Thyroid gland (tissue), 4 donors: ENCODE measurements at regions not wholly inside any gene's neighbourhood (a gene's known extent, or its start where the extent isn't known, plus 50 kb on each side); places are given as distances from the start of the nearest gene placed in this dataset.
"Not testable (repeated sequence)": the region's sequence is repeated elsewhere in the genome, so short reads cannot be mapped to it uniquely, and the experiment has no call there.

Experiments used
- DNase-seq, 2 donors: peaks; one replicate each; pipeline ENCODE4 v3.0.0-alpha.2; 2019
- H3K27ac ChIP-seq, 3 donors: fragments of 200-600 bp; sonication (generic); 1 replicate in 2 of 3; 2 replicates in 1 of 3; pipeline ENCODE4 v1.5.1; 2016 to 2019; ENCODE audit warnings: mild to moderate bottlenecking in 1 of 3, moderate library complexity in 1 of 3
- H3K27me3 ChIP-seq: fragments of 200-600 bp; sonication (generic); one replicate; pipeline ENCODE4 v1.5.1; 2019
- H3K36me3 ChIP-seq, 2 donors: fragments of 200-600 bp; sonication (generic); one replicate each; pipeline ENCODE4 v1.5.1; 2016 to 2019
- H3K4me1 ChIP-seq, 2 donors: fragments of 200-600 bp; sonication (generic); one replicate each; pipeline ENCODE4 v1.5.1; 2017 to 2019
- H3K4me3 ChIP-seq, 3 donors: fragments of 200-600 bp; sonication (generic); replicated peaks in 1 of 3; 1 replicate in 2 of 3; 2 replicates in 1 of 3; pipeline ENCODE4 v1.5.1; 2016; ENCODE audit warnings: mild to moderate bottlenecking in 1 of 3
- H3K9me3 ChIP-seq: fragments of 200-600 bp; sonication (generic); one replicate; pipeline ENCODE4 v1.5.1; 2017
- CTCF ChIP-seq, 6 experiments: fragments of 200-600 bp in 3 of 6; fragments of 450-650 bp in 3 of 6; sonication (generic) in 3 of 6; IDR thresholded peaks; one replicate each; pipeline ENCODE4 v1.5.1; 2016 to 2019; ENCODE audit warnings: antibody characterized with exemption in 6 of 6, mild to moderate bottlenecking in 2 of 6, inconsistent platforms in 1 of 6, moderate library complexity in 1 of 6
- POLR2A ChIP-seq, 2 donors: fragments of 450-650 bp; IDR thresholded peaks; one replicate each; pipeline ENCODE4 v1.6.1; 2017; ENCODE audit warnings: antibody characterized with exemption in 2 of 2, mild to moderate bottlenecking in 2 of 2, moderate library complexity in 1 of 2
- WGBS, 2 donors: methylation state at CpG; one replicate each; pipeline ENCODE4 v1.1.5; 2017; 5-methylcytosine and 5-hydroxymethylcytosine counted together
- intact Hi-C: fragments of 100-400 bp; cut with DNase I; formaldehyde crosslinking; loops from one replicate; pipeline ENCODE4 v1.15.1; 2023

DNA sequence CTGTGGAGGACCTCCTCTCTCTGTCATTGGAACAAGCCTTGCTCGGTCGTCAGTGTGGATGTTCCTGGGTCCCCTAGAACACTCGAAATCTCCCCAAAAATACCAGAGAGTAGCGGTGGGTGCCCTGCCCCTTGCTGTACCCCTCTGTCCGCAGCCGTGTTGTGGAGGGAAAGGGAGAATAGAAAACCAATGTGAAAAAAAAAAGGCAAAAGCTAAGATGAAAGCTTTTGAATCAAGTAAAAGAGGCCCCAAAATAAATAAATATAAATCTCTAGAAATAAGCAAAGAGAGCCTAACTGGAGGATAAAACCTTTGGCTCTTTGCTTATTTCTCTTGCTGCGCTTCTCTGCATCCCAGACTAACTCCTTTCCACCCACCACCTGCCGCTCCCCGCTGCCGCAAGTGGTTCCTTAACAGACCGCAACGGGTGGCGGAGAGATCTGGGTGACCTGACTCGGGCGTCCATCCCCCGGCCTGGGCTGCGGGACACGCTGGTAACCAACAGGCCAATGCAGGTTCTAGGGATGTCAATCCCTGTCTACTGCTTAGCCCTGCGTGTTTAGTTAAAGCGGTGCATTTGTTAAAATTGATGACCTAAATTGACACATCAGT is 110.0 kb downstream of the GPX5 start:
- no peak for TF ChIP-seq CTCF (IDR thresholded peaks at IDR 0.05)
- TF ChIP-seq POLR2A (IDR thresholded peaks at IDR 0.05): no peak
- intact Hi-C loops: no loop called here
- no peaks in the 10 kb centered on the region for H3K36me3 ChIP-seq
- peak overlapping the region in 2 of 3 donors; percentile 18 to 25 for H3K4me3 ChIP-seq
- peaks cover 0 to 10% of the 10 kb centered on the region in 2 donors for H3K4me1 ChIP-seq
- peak; percentile 24 to 37 for DNase-seq
- 8 to 12% methylated on average over 19 to 20 of the region's 20 CpGs for WGBS, 2 donors
- no peaks in the 10 kb centered on the region for H3K27me3 ChIP-seq
- H3K27ac ChIP-seq: peak overlapping the region in 2 of 3 donors; percentile 59
- H3K9me3 ChIP-seq: no peaks in the 10 kb centered on the region

DNA sequence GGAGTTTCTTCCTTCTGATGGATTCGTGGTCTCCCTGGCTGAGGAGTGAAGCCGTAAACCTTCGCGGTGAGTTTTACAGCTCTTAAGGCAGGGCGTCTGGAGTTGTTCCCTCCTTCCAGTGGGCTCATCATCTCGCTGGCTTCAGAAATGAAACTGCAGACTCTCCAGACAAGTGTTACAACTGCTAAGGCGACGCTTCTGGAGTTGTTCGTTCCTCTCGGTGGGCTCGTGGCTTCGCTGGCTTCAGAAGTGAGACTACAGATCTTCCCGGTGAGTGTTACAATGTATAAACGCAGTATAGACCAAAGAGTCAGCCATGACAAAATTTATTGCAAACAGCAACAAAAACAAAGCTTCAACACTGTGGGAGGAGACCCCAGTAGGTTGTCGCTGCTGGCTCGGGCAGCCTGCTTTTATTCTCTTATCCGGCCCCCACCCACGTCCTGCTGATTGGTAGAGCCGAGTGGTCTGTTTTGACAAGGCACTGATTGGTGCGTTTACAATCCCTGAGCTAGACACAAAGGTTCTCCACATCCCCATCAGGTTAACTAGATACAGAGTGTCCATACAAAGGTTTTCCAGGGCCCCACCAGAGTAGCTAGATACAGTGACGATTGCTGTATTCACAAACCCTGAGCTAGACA is 113.2 kb downstream of the GPX5 start:
- no peak for DNase-seq
- H3K36me3 ChIP-seq: no peaks in the 10 kb centered on the region
- no peak overlapping the region for H3K4me3 ChIP-seq
- intact Hi-C loops: no loop called here
- no peaks in the 10 kb centered on the region for H3K9me3 ChIP-seq
- no peaks in the 10 kb centered on the region for H3K27me3 ChIP-seq
- WGBS, 2 donors: 76 to 86% methylated on average over 21 of the region's 21 CpGs
- no peak overlapping the region for H3K27ac ChIP-seq
- TF ChIP-seq POLR2A (IDR thresholded peaks at IDR 0.05) (no peak), CTCF (IDR thresholded peaks at IDR 0.05) (no peak)
- peaks cover 0 to 4% of the 10 kb centered on the region in 2 donors for H3K4me1 ChIP-seq

- H3K4me3 ChIP-seq, H3K9me3 ChIP-seq, H3K36me3 ChIP-seq, intact Hi-C loops, H3K27me3 ChIP-seq, H3K27ac ChIP-seq, DNase-seq, H3K4me1 ChIP-seq: not testable (repeated sequence)
- WGBS, 2 donors: 96% methylated on average over 33 to 37 of the region's 47 CpGs
Measured at GRCh38 chr6:28639445-28640290, 114.0 kb downstream of the GPX5 start.

DNA sequence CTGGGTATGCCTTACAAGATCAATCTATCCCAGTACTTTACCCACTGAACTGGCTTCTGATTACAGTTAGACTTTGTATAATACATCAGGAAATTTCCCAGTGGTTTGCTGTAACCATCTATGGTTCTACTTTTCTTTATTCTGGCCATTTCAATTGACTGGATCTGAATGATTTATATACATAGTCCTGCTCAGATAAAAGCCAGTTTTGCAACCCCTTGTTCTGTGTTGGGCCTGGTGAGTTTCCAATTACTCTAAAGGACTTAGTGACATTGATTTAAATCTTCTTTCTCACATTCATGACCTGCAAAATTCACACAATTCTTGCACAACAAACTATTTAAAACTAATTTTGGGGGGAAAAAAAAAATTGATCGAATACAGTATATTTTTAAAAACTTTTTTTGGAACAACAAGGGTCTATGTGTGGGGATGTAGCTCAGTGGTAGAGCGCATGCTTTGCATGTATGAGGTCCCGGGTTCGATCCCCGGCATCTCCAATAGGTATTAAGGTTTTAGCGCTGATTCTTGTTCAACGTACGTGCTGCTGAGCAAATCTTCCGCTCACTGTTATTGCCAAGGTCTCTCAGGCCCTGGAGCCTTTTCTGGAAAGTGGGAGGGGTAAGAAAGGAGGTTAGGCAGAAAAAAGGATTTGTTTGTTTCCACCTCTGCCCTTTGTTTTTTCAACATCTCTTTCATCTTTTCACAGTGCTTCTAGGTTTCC is 117.5 kb downstream of the GPX5 start:
- H3K4me3 ChIP-seq: no peak overlapping the region
- no peak overlapping the region for H3K27ac ChIP-seq
- H3K36me3 ChIP-seq: no peaks in the 10 kb centered on the region
- peaks cover 0 to 2% of the 10 kb centered on the region in 2 donors for H3K4me1 ChIP-seq
- no peak for TF ChIP-seq POLR2A (IDR thresholded peaks at IDR 0.05)
- TF ChIP-seq CTCF (IDR thresholded peaks at IDR 0.05): no peak
- intact Hi-C loops: no loop called here
- 19 to 24% methylated on average over 9 of the region's 9 CpGs for WGBS, 2 donors
- DNase-seq: no peak
- H3K27me3 ChIP-seq: no peaks in the 10 kb centered on the region
- no peaks in the 10 kb centered on the region for H3K9me3 ChIP-seq

DNA sequence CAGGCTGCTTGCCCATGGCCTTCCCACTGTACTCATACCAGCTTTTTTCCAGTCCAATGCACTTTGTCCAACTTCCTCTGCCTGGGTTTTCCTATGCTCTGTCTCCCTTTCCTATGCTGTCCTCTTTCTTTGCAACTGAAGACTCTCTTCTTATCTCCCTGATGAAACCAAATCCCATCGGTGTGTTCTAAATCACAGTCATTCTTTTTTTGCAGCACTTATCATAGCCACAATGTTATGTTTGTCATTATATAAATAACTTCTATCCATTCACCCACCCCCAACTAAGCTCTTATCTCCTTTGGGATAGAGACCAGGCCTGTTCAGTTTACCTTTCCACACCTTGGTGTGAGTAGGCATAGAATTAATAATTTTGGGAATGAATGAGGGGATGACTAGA is 121.0 kb downstream of the GPX5 start:
- H3K4me3 ChIP-seq: no peak overlapping the region
- TF ChIP-seq POLR2A (IDR thresholded peaks at IDR 0.05) (no peak), CTCF (IDR thresholded peaks at IDR 0.05) (no peak)
- H3K36me3 ChIP-seq: no peaks in the 10 kb centered on the region
- no peak overlapping the region for H3K27ac ChIP-seq
- H3K27me3 ChIP-seq: no peaks in the 10 kb centered on the region
- no peaks in the 10 kb centered on the region for H3K9me3 ChIP-seq
- peaks cover 3 to 14% of the 10 kb centered on the region in 2 donors for H3K4me1 ChIP-seq
- intact Hi-C loops: no loop called here
- 66 to 74% methylated on average over 1 of the region's 1 CpG for WGBS, 2 donors
- DNase-seq: no peak
